GM12878 (cell line): ENCODE measurements at regions not wholly inside any gene's neighbourhood (a gene's known extent, or its start where the extent isn't known, plus 50 kb on each side); places are given as distances from the start of the nearest gene placed in this dataset.
A peak's percentile ranks its signal among the peaks of the same experiment; 100 is the strongest.

Source experiments
- ATAC-seq: fragments of 200-7000 bp; cut with Tn5 transposase; 3 replicates; pipeline ENCODE4 v1.9.1; 2020; ENCODE audit warnings: mild to moderate bottlenecking, moderate library complexity
- BruUV-seq: library from RNA; stranded (reverse); fragments of 400-500 nt; replicated peaks from 2 replicates; lab custom pipeline; 2021; lab: Mats Ljungman, UMichigan
- CTCF ChIA-PET: fragments of 300-600 bp; sonication (Branson Sonifier 250); formaldehyde crosslinking; extraction: SDS; loops from one replicate; lab custom pipeline; 2021; ENCODE audit warnings: inconsistent platforms; lab: Yijun Ruan, JAX
- POLR2A ChIA-PET: fragments of 350-600 bp; formaldehyde crosslinking; extraction: SDS; loops from one replicate; lab custom pipeline; 2021; ENCODE audit warnings: inconsistent platforms; lab: Charles Lee
- RAD21 ChIA-PET: fragments of 300-600 bp; sonication (Branson Sonifier 250); formaldehyde crosslinking; loops from one replicate; lab custom pipeline; 2023; ENCODE audit warnings: antibody characterized with exemption; ENCODE audit not compliant: unreplicated experiment; lab: Charles Lee
- SMC1A ChIA-PET: fragments of 300-600 bp; sonication (Branson Sonifier 250); formaldehyde crosslinking; loops from one replicate; lab custom pipeline; 2023; ENCODE audit not compliant: unreplicated experiment, uncharacterized antibody; lab: Charles Lee
- DNase-seq: peaks from one replicate; pipeline ENCODE4 v3.0.0-alpha.2; 2011; ENCODE audit warnings: low read depth, low spot score
- FAIRE-seq: peaks from 3 replicates; lab custom pipeline; 2011; peaks lifted over from hg19 to GRCh38; lab: Jason Lieb, UNC
- H2AFZ ChIP-seq: 2 replicates; pipeline ENCODE4 v1.6.0; 2011; ENCODE audit warnings: low read depth, low read length, control low read depth; ENCODE audit not compliant: control insufficient read depth
- H3K27ac ChIP-seq: 2 replicates; pipeline ENCODE4 v1.5.1; 2011; ENCODE audit warnings: control low read depth; ENCODE audit not compliant: control insufficient read depth, insufficient read depth
- H3K27me3 ChIP-seq, 2 experiments: replicated peaks in 1 of 2; 2 replicates each; pipeline versions ENCODE4 v1.6.0 to v1.6.1; 2011; ENCODE audit warnings: low read length in 1 of 2; ENCODE audit not compliant: control insufficient read depth in 2 of 2, insufficient read depth in 2 of 2
- H3K36me3 ChIP-seq, 2 experiments: 2 replicates each; pipeline ENCODE4 v1.5.1; 2011; ENCODE audit warnings: low read length in 1 of 2; ENCODE audit not compliant: control insufficient read depth in 2 of 2, insufficient read depth in 2 of 2
- H3K4me1 ChIP-seq: 2 replicates; pipeline ENCODE4 v1.6.1; 2011; ENCODE audit warnings: mild to moderate bottlenecking, low read length, moderate library complexity, mixed read lengths; ENCODE audit not compliant: control insufficient read depth, insufficient read depth
- H3K4me2 ChIP-seq: 2 replicates; pipeline ENCODE4 v1.6.0; 2011; ENCODE audit warnings: control low read depth; ENCODE audit not compliant: control insufficient read depth, insufficient read depth
- H3K4me3 ChIP-seq: fragments of 200-600 bp; sonication (generic); 2 replicates; pipeline ENCODE4 v1.5.1; 2016
- H3K79me2 ChIP-seq: 2 replicates; pipeline ENCODE4 v1.6.0; 2011; ENCODE audit warnings: low read length; ENCODE audit not compliant: control insufficient read depth, insufficient read depth
- H3K9ac ChIP-seq: 2 replicates; pipeline ENCODE4 v1.8.0; 2011; ENCODE audit warnings: low read length, control low read depth, mixed read lengths; ENCODE audit not compliant: control insufficient read depth, insufficient read depth
- H3K9me3 ChIP-seq: replicated peaks from 3 replicates; pipeline ENCODE4 v1.5.1; 2011; ENCODE audit warnings: mild to moderate bottlenecking, low read length; ENCODE audit not compliant: control insufficient read depth, insufficient read depth
- H4K20me1 ChIP-seq: 2 replicates; pipeline ENCODE4 v1.6.0; 2011; ENCODE audit not compliant: control insufficient read depth, insufficient read depth
- ASH2L ChIP-seq: fragments of 300-600, 200-600 bp; sonication (generic); IDR thresholded peaks from 2 replicates; pipeline ENCODE4 v1.6.1; 2017; ENCODE audit warnings: low read depth, mild to moderate bottlenecking, borderline replicate concordance
- ATF7 ChIP-seq: fragments of 450-650 bp; IDR thresholded peaks from 2 replicates; pipeline ENCODE4 v1.6.1; 2016; ENCODE audit warnings: low read depth, mild to moderate bottlenecking
- CBX3 ChIP-seq: fragments of 200-600 bp; sonication (generic); IDR thresholded peaks from 2 replicates; pipeline ENCODE4 v1.6.1; 2016; ENCODE audit warnings: low read depth, borderline replicate concordance
- CEBPB ChIP-seq, 2 experiments: fragments of 150-350 bp in 1 of 2; IDR thresholded peaks; 2 replicates each; pipeline ENCODE4 v1.6.1; 2012 to 2014; ENCODE audit warnings: low read depth in 2 of 2, low read length in 2 of 2, borderline replicate concordance in 1 of 2, inconsistent platforms in 1 of 2
- CHD4 ChIP-seq: fragments of 200-600 bp; sonication (generic); IDR thresholded peaks from 2 replicates; pipeline ENCODE4 v1.6.1; 2016; ENCODE audit warnings: mild to moderate bottlenecking
- CREB1 ChIP-seq: IDR thresholded peaks from 2 replicates; pipeline ENCODE4 v1.6.1; 2012; ENCODE audit warnings: low read depth, mild to moderate bottlenecking, inconsistent platforms
- IKZF2 ChIP-seq, 2 experiments: fragments of 450-650 bp; IDR thresholded peaks; 2 replicates each; pipeline ENCODE4 v1.6.1; 2017; ENCODE audit warnings: mild to moderate bottlenecking in 2 of 2, moderate library complexity in 2 of 2
- MTA3 ChIP-seq: IDR thresholded peaks from 2 replicates; pipeline ENCODE4 v1.6.1; 2012; ENCODE audit warnings: low read length, inconsistent platforms, borderline replicate concordance
- NBN ChIP-seq: fragments of 450-650 bp; IDR thresholded peaks from 2 replicates; pipeline ENCODE4 v1.6.1; 2016
- NR2F1 ChIP-seq: fragments of 450-650 bp; conservative IDR thresholded peaks from 2 replicates; pipeline ENCODE4 v1.6.1; 2017; ENCODE audit warnings: mild to moderate bottlenecking
- PAX5 ChIP-seq: IDR thresholded peaks from 2 replicates; pipeline ENCODE4 v1.6.1; 2011; ENCODE audit warnings: low read depth, low read length, borderline replicate concordance
- POLR2AphosphoS2 ChIP-seq: IDR thresholded peaks from 2 replicates; pipeline ENCODE4 v1.6.1; 2011; ENCODE audit warnings: low read depth, mild to moderate bottlenecking, low read length, improper control_type of control experiment, moderate library complexity
- RUNX3 ChIP-seq: IDR thresholded peaks from 2 replicates; pipeline ENCODE4 v1.6.1; 2012; ENCODE audit warnings: low read length, inconsistent platforms
- SIN3A ChIP-seq: IDR thresholded peaks from 2 replicates; pipeline ENCODE4 v1.6.1; 2012; ENCODE audit warnings: low read depth, low read length, improper control_type of control experiment
- SMARCA5 ChIP-seq: fragments of 450-650 bp; IDR thresholded peaks from 2 replicates; pipeline ENCODE4 v1.6.1; 2017; ENCODE audit warnings: mild to moderate bottlenecking
- TCF3 ChIP-seq: IDR thresholded peaks from 2 replicates; pipeline ENCODE4 v1.6.1; 2012; ENCODE audit warnings: low read depth, mild to moderate bottlenecking, low read length, borderline replicate concordance; ENCODE audit not compliant: insufficient read depth
- in situ Hi-C: fragments of 300-500 bp; cut with MboI; formaldehyde crosslinking; loops from 9 replicates; pipeline ENCODE4 v1.14.3; 2018; ENCODE audit warnings: mixed read lengths
- intact Hi-C: fragments of 100-400 bp; cut with micrococcal nuclease; formaldehyde crosslinking; loops from one replicate; pipeline ENCODE4 v1.14.2; 2022; ENCODE audit not compliant: unreplicated experiment
- TF ChIP-seq, protein P1 (sequence below): IDR thresholded peaks from 2 replicates; pipeline ENCODE4 v1.6.1; 2012; ENCODE audit warnings: improper control_type of control experiment, low read depth, low read length; ENCODE audit not compliant: insufficient replicate concordance
- TF ChIP-seq, protein P2 (sequence below): fragments of 450-650 bp; IDR thresholded peaks from 2 replicates; pipeline ENCODE4 v1.6.1; 2016; ENCODE audit warnings: mild to moderate bottlenecking

DNA sequence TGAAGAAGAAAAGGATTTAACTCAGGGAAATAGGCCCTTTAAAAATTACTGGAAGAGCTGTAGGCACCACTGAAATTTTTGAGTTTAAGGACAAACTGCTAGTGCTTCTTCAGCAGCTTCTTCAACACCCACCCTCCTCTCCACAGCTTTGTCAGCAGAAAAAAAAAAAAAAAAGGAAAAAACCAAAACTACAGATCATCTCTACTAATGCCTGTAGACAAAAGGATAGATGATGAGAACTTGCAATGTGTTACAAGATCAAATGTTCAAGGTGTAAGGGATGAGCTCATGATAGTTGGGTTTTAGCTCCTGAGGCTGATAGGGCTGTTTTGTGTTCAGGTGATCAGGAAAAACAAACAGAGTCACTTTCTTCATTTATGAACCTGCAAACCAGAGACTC lies 55.2 kb upstream of the PREP start:
- H3K36me3 ChIP-seq, result no peaks in the 10 kb centered on the region
- TF ChIP-seq SIN3A (no peak), ASH2L (no peak), IKZF2 (IDR thresholded peaks at IDR 0.05) (no peak; a peak in 1 of 4 replicates), MTA3 (no peak), POLR2AphosphoS2 (no peak), NR2F1 (no peak), CEBPB (IDR thresholded peaks at IDR 0.05; ENCODE audit: borderline replicate concordance in 1 of 2, low read depth in 2 of 2, low read length in 2 of 2) (no peak), TCF3 (no peak), ATF7 (peak; percentile 33; the same call in 1 of the 2 replicates), CBX3 (no peak), CHD4 (no peak), SMARCA5 (no peak), CREB1 (no peak), PAX5 (no peak), RUNX3 (no peak), NBN (0 out of 2 replicates have a peak, but pooled peaks have one; percentile 50)
- TF ChIP-seq, protein P1, sequence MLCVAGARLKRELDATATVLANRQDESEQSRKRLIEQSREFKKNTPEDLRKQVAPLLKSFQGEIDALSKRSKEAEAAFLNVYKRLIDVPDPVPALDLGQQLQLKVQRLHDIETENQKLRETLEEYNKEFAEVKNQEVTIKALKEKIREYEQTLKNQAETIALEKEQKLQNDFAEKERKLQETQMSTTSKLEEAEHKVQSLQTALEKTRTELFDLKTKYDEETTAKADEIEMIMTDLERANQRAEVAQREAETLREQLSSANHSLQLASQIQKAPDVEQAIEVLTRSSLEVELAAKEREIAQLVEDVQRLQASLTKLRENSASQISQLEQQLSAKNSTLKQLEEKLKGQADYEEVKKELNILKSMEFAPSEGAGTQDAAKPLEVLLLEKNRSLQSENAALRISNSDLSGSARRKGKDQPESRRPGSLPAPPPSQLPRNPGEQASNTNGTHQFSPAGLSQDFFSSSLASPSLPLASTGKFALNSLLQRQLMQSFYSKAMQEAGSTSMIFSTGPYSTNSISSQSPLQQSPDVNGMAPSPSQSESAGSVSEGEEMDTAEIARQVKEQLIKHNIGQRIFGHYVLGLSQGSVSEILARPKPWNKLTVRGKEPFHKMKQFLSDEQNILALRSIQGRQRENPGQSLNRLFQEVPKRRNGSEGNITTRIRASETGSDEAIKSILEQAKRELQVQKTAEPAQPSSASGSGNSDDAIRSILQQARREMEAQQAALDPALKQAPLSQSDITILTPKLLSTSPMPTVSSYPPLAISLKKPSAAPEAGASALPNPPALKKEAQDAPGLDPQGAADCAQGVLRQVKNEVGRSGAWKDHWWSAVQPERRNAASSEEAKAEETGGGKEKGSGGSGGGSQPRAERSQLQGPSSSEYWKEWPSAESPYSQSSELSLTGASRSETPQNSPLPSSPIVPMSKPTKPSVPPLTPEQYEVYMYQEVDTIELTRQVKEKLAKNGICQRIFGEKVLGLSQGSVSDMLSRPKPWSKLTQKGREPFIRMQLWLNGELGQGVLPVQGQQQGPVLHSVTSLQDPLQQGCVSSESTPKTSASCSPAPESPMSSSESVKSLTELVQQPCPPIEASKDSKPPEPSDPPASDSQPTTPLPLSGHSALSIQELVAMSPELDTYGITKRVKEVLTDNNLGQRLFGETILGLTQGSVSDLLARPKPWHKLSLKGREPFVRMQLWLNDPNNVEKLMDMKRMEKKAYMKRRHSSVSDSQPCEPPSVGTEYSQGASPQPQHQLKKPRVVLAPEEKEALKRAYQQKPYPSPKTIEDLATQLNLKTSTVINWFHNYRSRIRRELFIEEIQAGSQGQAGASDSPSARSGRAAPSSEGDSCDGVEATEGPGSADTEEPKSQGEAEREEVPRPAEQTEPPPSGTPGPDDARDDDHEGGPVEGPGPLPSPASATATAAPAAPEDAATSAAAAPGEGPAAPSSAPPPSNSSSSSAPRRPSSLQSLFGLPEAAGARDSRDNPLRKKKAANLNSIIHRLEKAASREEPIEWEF, result no peak
- TF ChIP-seq, protein P2, sequence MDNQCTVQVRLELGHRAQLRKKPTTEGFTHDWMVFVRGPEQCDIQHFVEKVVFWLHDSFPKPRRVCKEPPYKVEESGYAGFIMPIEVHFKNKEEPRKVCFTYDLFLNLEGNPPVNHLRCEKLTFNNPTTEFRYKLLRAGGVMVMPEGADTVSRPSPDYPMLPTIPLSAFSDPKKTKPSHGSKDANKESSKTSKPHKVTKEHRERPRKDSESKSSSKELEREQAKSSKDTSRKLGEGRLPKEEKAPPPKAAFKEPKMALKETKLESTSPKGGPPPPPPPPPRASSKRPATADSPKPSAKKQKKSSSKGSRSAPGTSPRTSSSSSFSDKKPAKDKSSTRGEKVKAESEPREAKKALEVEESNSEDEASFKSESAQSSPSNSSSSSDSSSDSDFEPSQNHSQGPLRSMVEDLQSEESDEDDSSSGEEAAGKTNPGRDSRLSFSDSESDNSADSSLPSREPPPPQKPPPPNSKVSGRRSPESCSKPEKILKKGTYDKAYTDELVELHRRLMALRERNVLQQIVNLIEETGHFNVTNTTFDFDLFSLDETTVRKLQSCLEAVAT, result peak; percentile 50; the same call in 1 of the 2 replicates
- peak overlapping the region; percentile 86 for H3K4me2 ChIP-seq
- H3K79me2 ChIP-seq, result no peaks in the 10 kb centered on the region
- DNase-seq, result no peak
- no peaks in the 10 kb centered on the region for H3K27me3 ChIP-seq
- POLR2A ChIA-PET, result interaction anchor here (0.6 to 4.5 kb wide), 16 partner anchors 9 to 1652 kb away, joined by 3 to 47 read pairs (median 4); no protein-coding TSS in a partner anchor
- peak; percentile 1; the same call in 1 of the 3 replicates for ATAC-seq
- BruUV-seq, result no TSS peak
- H3K9me3 ChIP-seq, result peaks cover 14% of the 10 kb centered on the region
- peak overlapping the region; percentile 88 for H3K27ac ChIP-seq
- H3K9ac ChIP-seq, result peak overlapping the region; percentile 23; the same call in 1 of the 2 replicates
- no peak overlapping the region for H3K4me3 ChIP-seq
- in situ Hi-C loops (loop anchor here (25.0 kb wide), 1 partner anchor 1054 kb away; no protein-coding TSS in a partner anchor), intact Hi-C loops (loop anchor here (2.0 kb wide), 1 partner anchor 25 kb away; no protein-coding TSS in a partner anchor)
- peaks cover 25% of the 10 kb centered on the region for H3K4me1 ChIP-seq
- no peak for FAIRE-seq
- SMC1A ChIA-PET, result interaction anchor here (0.6 to 10.8 kb wide), 20 partner anchors 10 to 1061 kb away, joined by 3 to 95 read pairs (median 5); partner anchors contain the start of gene PRDM1
- RAD21 ChIA-PET, result interaction anchor here (0.6 to 9.4 kb wide), 17 partner anchors 11 to 868 kb away, joined by 3 to 184 read pairs (median 6); partner anchors contain the start of gene ATG5
- CTCF ChIA-PET, result interaction anchor here (1.0 to 10.6 kb wide), 7 partner anchors 11 to 765 kb away, joined by 3 to 95 read pairs (median 9); no protein-coding TSS in a partner anchor
- H4K20me1 ChIP-seq, result no peaks in the 10 kb centered on the region
- H2AFZ ChIP-seq, result peak overlapping the region; percentile 75
